Body of pancreas (tissue), 4 donors: ENCODE measurements at regions not wholly inside any gene's neighbourhood (a gene's known extent, or its start where the extent isn't known, plus 50 kb on each side); places are given as distances from the start of the nearest gene placed in this dataset.

ENCODE experiments used
- ATAC-seq: fragments of 150-250 bp; one replicate; pipeline ENCODE4 v1.9.1; 2016
- DNase-seq, 4 donors: peaks; one replicate each; pipeline ENCODE4 v3.0.0-alpha.2; 2019
- H3K27ac ChIP-seq, 4 donors: fragments of 200-600 bp; sonication (generic); 1 replicate in 3 of 4; 2 replicates in 1 of 4; pipeline versions ENCODE4 v1.5.1 to v1.6.1; 2016 to 2019; ENCODE audit warnings: mild to moderate bottlenecking in 1 of 4, mixed read lengths in 1 of 4, moderate library complexity in 1 of 4
- H3K27me3 ChIP-seq, 2 donors: fragments of 200-600 bp; sonication (generic); one replicate each; pipeline ENCODE4 v1.6.0; 2016; ENCODE audit warnings: mild to moderate bottlenecking in 1 of 2
- H3K36me3 ChIP-seq, 2 donors: fragments of 200-600 bp; sonication (generic); replicated peaks in 1 of 2; 2 replicates each; pipeline ENCODE4 v1.5.1; 2016; ENCODE audit warnings: low read depth in 2 of 2; ENCODE audit not compliant: insufficient read depth in 1 of 2
- H3K4me1 ChIP-seq: fragments of 200-600 bp; sonication (generic); one replicate; pipeline ENCODE4 v1.6.0; 2016
- H3K4me3 ChIP-seq, 2 donors: fragments of 200-600 bp; sonication (generic); 1 replicate in 1 of 2; 2 replicates in 1 of 2; pipeline ENCODE4 v1.5.1; 2016 to 2019
- H3K9me3 ChIP-seq, 3 donors: fragments of 200-600 bp; sonication (generic); 1 replicate in 2 of 3; 2 replicates in 1 of 3; pipeline ENCODE4 v1.5.1; 2016
- CTCF ChIP-seq, 7 experiments: fragments of 450-650 bp in 4 of 7; fragments of 200-600 bp in 3 of 7; sonication (generic) in 3 of 7; IDR thresholded peaks; one replicate each; pipeline ENCODE4 v1.5.1; 2016 to 2019; ENCODE audit warnings: antibody characterized with exemption in 7 of 7
- POLR2A ChIP-seq, 3 donors: fragments of 450-650 bp; IDR thresholded peaks; one replicate each; pipeline ENCODE4 v1.6.1; 2016; ENCODE audit warnings: antibody characterized with exemption in 3 of 3, mild to moderate bottlenecking in 2 of 3
- WGBS, 2 donors: methylation state at CpG; one replicate each; pipeline ENCODE4 v1.1.5; 2017; 5-methylcytosine and 5-hydroxymethylcytosine counted together
- intact Hi-C: fragments of 100-400 bp; cut with DNase I; formaldehyde crosslinking; loops from one replicate; pipeline ENCODE4 v1.15.1; 2023

- DNase-seq: no peak
- WGBS, 2 donors: 69 to 70% methylated on average over 4 of the region's 4 CpGs
- Histone ChIP-seq H3K36me3 (no peaks in the 10 kb centered on the region), H3K9me3 (no peaks in the 10 kb centered on the region), H3K4me1 (no peaks in the 10 kb centered on the region), H3K27me3 (no peaks in the 10 kb centered on the region), H3K27ac (peak overlapping the region in 3 of 4 donors; percentile 26 to 38 (median 28)), H3K4me3 (no peak overlapping the region)
- TF ChIP-seq CTCF (IDR thresholded peaks at IDR 0.05) (no peak), POLR2A (IDR thresholded peaks at IDR 0.05) (no peak)
- intact Hi-C loops: no loop called here
- peak; percentile 54 for ATAC-seq
These were observed 61.1 kb upstream of the RAB4A start for GRCh38 chr1:229209816-229210215.

DNA sequence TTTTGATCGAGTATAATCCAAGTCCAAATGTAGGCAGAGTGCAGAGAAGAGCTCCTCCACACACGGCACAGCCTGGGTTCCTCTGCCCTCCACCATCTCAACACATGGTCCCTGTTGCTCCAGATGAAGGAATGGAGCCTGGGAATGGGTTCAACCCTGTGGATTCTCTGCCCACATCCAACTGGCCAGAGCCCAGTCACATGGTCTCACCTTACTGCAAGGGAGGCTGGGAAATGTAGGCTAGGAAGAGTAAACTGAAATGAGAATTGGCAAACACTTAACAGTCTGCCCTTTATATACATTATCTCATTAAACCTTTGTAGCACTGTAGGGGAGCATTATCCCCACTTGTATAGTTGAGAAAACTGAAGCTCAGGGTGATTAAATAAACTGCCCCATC lies 60.1 kb upstream of the RAB4A start:
- intact Hi-C loops: no loop called here
- H3K9me3 ChIP-seq: no peaks in the 10 kb centered on the region
- DNase-seq (no peak), ATAC-seq (no peak)
- H3K4me3 ChIP-seq: no peak overlapping the region
- no peaks in the 10 kb centered on the region for H3K36me3 ChIP-seq
- no peak overlapping the region for H3K27ac ChIP-seq
- H3K4me1 ChIP-seq: no peaks in the 10 kb centered on the region
- WGBS, 2 donors: 90 to 98% methylated on average over 2 of the region's 2 CpGs
- H3K27me3 ChIP-seq: no peaks in the 10 kb centered on the region
- no peak for TF ChIP-seq POLR2A (IDR thresholded peaks at IDR 0.05)

DNA sequence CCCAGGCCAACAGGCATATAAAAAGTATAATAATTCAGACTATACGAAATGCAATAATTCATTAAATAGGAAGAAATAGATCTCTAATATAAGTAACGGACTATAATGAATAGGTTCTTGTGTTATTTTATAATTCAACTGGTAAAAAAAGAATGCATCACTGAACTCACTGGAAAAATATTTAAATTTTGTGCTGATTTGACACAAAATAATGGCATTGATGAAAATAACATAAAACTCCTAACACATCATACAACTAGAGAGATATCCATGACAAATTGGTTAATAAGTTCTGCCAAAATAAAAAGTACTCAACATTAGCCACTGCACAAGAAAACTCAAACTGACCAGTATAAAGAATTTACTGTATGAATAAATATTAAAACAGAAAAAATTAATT lies 57.1 kb upstream of the RAB4A start:
- Histone ChIP-seq H3K27me3 (no peaks in the 10 kb centered on the region), H3K4me1 (no peaks in the 10 kb centered on the region), H3K27ac (no peak overlapping the region), H3K9me3 (no peaks in the 10 kb centered on the region), H3K4me3 (no peak overlapping the region), H3K36me3 (no peaks in the 10 kb centered on the region)
- intact Hi-C loops: no loop called here
- TF ChIP-seq POLR2A (IDR thresholded peaks at IDR 0.05): no peak
- TF ChIP-seq CTCF (IDR thresholded peaks at IDR 0.05): no peak
- 84% methylated on average over 2 of the region's 2 CpGs for WGBS, 2 donors
- no peak for ATAC-seq
- no peak for DNase-seq

DNA sequence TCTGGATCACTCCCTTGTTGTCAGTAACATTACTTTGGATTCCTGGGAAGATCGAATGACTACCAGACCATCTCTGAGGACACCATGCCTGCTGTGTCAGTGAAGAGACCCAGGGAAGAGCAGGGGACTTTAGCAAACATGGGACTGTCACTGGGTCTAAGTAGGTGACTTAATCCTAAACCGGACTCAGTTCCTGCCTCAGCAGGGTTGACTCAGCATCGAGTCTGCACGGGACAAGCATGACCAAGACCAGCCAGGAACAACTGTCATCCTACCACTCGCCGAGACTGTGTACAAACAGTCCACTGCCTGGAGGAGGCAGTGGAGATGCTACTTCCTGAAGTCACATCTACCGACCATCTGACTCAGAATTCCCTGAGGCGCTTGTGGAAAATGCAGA lies 53.2 kb upstream of the RAB4A start:
- 58 to 78% methylated on average over 5 to 8 of the region's 8 CpGs for WGBS, 2 donors
- intact Hi-C loops: no loop called here
- no peak for DNase-seq
- Histone ChIP-seq H3K27ac (no peak overlapping the region), H3K9me3 (no peaks in the 10 kb centered on the region), H3K27me3 (no peaks in the 10 kb centered on the region), H3K4me1 (peaks cover 23% of the 10 kb centered on the region), H3K36me3 (no peaks in the 10 kb centered on the region), H3K4me3 (no peak overlapping the region)
- TF ChIP-seq POLR2A (IDR thresholded peaks at IDR 0.05) (no peak), CTCF (IDR thresholded peaks at IDR 0.05) (no peak)
- no peak for ATAC-seq

GRCh38 chr1:229218612-229219025 lies 52.3 kb upstream of the RAB4A start:
- intact Hi-C loops: no loop called here

More at GRCh38 chr1:229218612-229219025, 52.3 kb upstream of the RAB4A start:
- no peaks in the 10 kb centered on the region for H3K27me3 ChIP-seq
- no peak overlapping the region for H3K27ac ChIP-seq
- TF ChIP-seq POLR2A (IDR thresholded peaks at IDR 0.05): no peak
- TF ChIP-seq CTCF (IDR thresholded peaks at IDR 0.05): no peak
- DNase-seq: no peak
- peaks cover 32% of the 10 kb centered on the region for H3K4me1 ChIP-seq
- no peaks in the 10 kb centered on the region for H3K36me3 ChIP-seq
- no peak overlapping the region for H3K4me3 ChIP-seq
- WGBS, 2 donors: 14 to 19% methylated on average over 1 of the region's 1 CpG
- ATAC-seq: no peak
- H3K9me3 ChIP-seq: no peaks in the 10 kb centered on the region
